HAP-1 (cell line): ENCODE measurements at regions not wholly inside any gene's neighbourhood (a gene's known extent, or its start where the extent isn't known, plus 50 kb on each side); places are given as distances from the start of the nearest gene placed in this dataset.
"Not testable (repeated sequence)": the region's sequence is repeated elsewhere in the genome, so short reads cannot be mapped to it uniquely, and the experiment has no call there.

Source experiments
- DNase-seq, 2 experiments: peaks; one replicate each; pipeline ENCODE4 v3.0.0-alpha.2; 2016 to 2020; ENCODE audit warnings: low spot score in 2 of 2
- H3K27me3 ChIP-seq: fragments of 250-450 bp; sonication (Bioruptor Pico); 2 replicates; pipeline ENCODE4 v1.5.1; 2020; ENCODE audit warnings: low read depth, mild to moderate bottlenecking, moderate library complexity
- H3K36me3 ChIP-seq: fragments of 250-450 bp; sonication (Bioruptor Pico); replicated peaks from 2 replicates; pipeline ENCODE4 v1.5.1; 2020; ENCODE audit warnings: mild to moderate bottlenecking
- H3K4me1 ChIP-seq: fragments of 250-450 bp; sonication (Bioruptor Pico); 2 replicates; pipeline ENCODE4 v1.5.1; 2020; ENCODE audit warnings: mild to moderate bottlenecking
- H3K4me3 ChIP-seq: fragments of 250-450 bp; sonication (Bioruptor Pico); 2 replicates; pipeline ENCODE4 v1.5.1; 2020; ENCODE audit warnings: mild to moderate bottlenecking, moderate library complexity
- H3K9me3 ChIP-seq: fragments of 250-450 bp; sonication (Bioruptor Pico); 2 replicates; pipeline ENCODE4 v1.5.1; 2020; ENCODE audit warnings: mild to moderate bottlenecking, moderate library complexity
- in situ Hi-C: fragments of 300-500 bp; cut with MboI; formaldehyde crosslinking; loops from 3 replicates; pipeline ENCODE4 v1.14.3; 2020; ENCODE audit warnings: low sequenced_read_pairs, inconsistent platforms, mixed read lengths

- in situ Hi-C loops: no loop called here
- no peaks in the 10 kb centered on the region for H3K36me3 ChIP-seq
- H3K9me3 ChIP-seq: no peaks in the 10 kb centered on the region
- no peak overlapping the region for H3K4me3 ChIP-seq
- no peaks in the 10 kb centered on the region for H3K27me3 ChIP-seq
- H3K4me1 ChIP-seq: no peaks in the 10 kb centered on the region
- no peak for DNase-seq
Measured at GRCh38 chr12:84201976-84202375, 710.6 kb downstream of the SLC6A15 start.

GRCh38 chr12:84198294-84198946, 714.2 kb downstream of the SLC6A15 start:
- H3K9me3 ChIP-seq: no peaks in the 10 kb centered on the region
- no peak for DNase-seq
- in situ Hi-C loops: no loop called here
- H3K36me3 ChIP-seq: no peaks in the 10 kb centered on the region
- H3K4me3 ChIP-seq: no peak overlapping the region
- H3K27me3 ChIP-seq: no peaks in the 10 kb centered on the region
- H3K4me1 ChIP-seq: no peaks in the 10 kb centered on the region

DNA sequence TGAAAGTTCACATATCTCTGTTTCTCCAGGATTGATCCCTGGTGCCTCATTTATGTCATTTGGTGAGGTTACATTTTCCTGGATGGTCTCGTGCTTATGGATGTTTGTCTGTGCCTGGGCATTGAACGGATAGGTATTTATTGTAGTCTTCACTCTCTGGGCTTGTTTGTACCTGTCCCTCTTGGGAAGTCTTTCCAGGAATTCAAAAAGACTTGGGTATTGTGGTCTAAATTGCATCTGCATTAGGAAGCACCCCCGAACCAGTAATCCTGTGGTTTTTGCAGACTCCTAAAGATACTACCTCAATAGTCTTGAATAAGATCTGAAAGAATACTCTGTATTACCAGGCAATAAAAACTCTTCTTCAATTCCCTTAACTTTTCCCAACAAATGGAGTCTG, 720.8 kb downstream of the SLC6A15 start:
- Histone ChIP-seq H3K4me3 (no peak overlapping the region), H3K4me1 (no peaks in the 10 kb centered on the region), H3K27me3 (no peaks in the 10 kb centered on the region), H3K9me3 (no peaks in the 10 kb centered on the region), H3K36me3 (no peaks in the 10 kb centered on the region)
- no peak for DNase-seq
- in situ Hi-C loops: no loop called here

- H3K27me3 ChIP-seq: no peaks in the 10 kb centered on the region
- no peaks in the 10 kb centered on the region for H3K36me3 ChIP-seq
- in situ Hi-C loops: no loop called here
- no peak overlapping the region for H3K4me3 ChIP-seq
- no peaks in the 10 kb centered on the region for H3K4me1 ChIP-seq
- no peak for DNase-seq
- no peaks in the 10 kb centered on the region for H3K9me3 ChIP-seq
Measured at GRCh38 chr12:84186433-84186832, 726.2 kb downstream of the SLC6A15 start.

GRCh38 chr12:84183576-84183975, 729.0 kb downstream of the SLC6A15 start:
- no peak for DNase-seq
- H3K4me1 ChIP-seq: no peaks in the 10 kb centered on the region
- no peaks in the 10 kb centered on the region for H3K27me3 ChIP-seq
- H3K4me3 ChIP-seq: no peak overlapping the region
- in situ Hi-C loops: no loop called here
- H3K36me3 ChIP-seq: no peaks in the 10 kb centered on the region
- no peaks in the 10 kb centered on the region for H3K9me3 ChIP-seq

DNA sequence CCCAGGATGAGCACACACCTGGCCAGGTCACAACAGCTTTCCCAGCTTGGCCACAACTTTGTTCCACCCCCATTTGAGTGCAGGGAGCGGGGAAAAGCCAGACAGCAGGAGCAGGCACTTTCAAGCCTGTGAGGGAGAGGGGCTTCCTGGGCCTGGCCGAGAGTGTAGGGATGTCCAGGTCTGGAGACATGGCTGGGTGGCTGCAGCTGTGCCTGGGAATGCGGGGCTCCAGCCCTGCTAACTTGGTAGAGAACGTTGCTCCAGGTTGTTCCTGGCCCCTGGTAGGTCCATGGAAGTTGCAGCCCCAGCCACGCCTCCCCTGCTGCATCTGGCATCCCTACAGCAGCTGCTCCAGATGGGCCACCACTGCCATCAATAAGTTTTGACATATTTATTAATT, 738.5 kb downstream of the SLC6A15 start:
- no peaks in the 10 kb centered on the region for H3K27me3 ChIP-seq
- no peaks in the 10 kb centered on the region for H3K4me1 ChIP-seq
- in situ Hi-C loops: no loop called here
- DNase-seq: no peak
- H3K36me3 ChIP-seq: no peaks in the 10 kb centered on the region
- H3K9me3 ChIP-seq: no peaks in the 10 kb centered on the region
- no peak overlapping the region for H3K4me3 ChIP-seq

DNA sequence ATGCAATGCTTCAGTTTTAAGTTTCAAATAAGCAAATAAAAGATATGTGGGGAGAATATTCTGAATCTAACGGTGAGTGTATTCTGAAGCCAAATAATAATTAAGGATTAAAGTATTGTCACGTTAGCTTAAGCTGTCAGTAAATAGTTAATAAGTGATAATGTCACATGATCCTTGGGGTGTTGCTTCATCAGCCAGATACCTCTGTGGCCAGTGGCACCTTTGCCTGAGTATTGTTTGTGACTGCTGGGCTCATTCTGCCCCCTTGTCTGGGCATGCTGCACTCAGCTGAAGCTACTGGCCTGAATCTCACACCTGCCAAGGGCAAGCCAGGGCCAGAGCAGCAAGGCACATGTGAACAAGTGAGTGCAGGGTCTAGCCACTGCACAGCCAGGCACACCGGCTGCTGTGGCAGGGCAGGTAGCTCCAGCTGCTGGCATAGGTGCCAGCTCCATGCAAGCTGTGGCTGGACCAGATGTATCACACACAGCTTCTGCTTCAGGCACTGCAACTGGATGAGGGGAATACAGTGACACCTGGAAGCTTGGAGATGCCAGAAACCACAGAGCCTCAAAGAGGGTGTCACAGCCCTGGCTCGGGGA, 739.7 kb downstream of the SLC6A15 start:
- Histone ChIP-seq H3K9me3 (no peaks in the 10 kb centered on the region), H3K4me3 (no peak overlapping the region), H3K36me3 (no peaks in the 10 kb centered on the region), H3K4me1 (no peaks in the 10 kb centered on the region), H3K27me3 (no peaks in the 10 kb centered on the region)
- DNase-seq: no peak
- in situ Hi-C loops: no loop called here

- Histone ChIP-seq H3K27me3 (no peaks in the 10 kb centered on the region), H3K4me1 (no peaks in the 10 kb centered on the region), H3K9me3 (no peaks in the 10 kb centered on the region), H3K4me3 (no peak overlapping the region), H3K36me3 (no peaks in the 10 kb centered on the region)
- no peak for DNase-seq
- in situ Hi-C loops: no loop called here
Measured at GRCh38 chr12:84166812-84167211, 745.8 kb downstream of the SLC6A15 start.

DNA sequence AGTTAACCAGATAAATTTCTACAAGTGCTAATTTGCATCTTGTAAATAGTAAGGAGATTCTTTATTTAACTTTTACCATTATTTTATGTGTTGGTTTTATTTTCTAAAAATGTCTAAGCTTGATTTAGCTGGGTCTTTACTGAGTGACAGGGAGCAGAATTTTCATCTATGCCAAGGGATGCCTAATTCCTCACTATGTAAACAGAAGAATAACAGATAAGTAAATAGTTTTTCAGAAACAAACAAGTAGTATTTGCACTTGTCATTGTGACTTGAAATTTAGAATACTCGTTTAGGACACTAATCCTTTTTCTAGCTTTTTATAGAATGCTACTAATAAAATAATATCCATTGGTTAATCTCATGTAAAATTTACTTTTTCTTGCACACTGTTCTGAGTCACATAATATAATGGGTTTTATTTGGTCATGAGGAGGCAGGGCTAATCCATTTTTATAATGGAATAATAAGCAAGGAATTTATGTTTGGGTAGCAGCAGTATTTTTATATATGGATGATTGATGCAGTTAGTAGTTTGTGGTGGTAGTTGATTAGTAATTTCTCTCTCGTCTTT, 746.5 kb downstream of the SLC6A15 start:
- no peaks in the 10 kb centered on the region for H3K36me3 ChIP-seq
- H3K27me3 ChIP-seq: no peaks in the 10 kb centered on the region
- DNase-seq: no peak

DNA sequence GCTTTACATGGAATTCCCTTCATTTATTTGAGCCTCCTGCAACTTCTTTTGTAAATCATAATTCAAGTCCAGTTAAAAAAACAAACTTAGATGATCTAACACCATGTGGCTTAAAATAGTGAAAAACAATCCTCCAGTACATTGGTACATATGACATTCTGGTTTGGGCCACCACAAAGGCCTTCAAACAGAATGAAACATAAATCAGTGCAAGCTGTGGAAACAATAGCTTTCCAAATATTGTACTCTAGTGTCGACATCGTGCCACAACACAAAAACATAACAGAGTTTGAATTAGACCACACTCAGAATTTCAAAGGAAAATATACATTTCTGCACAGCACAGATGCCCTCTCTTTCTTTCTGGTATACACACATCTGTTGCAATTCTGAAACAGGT, 751.3 kb downstream of the SLC6A15 start:
- no peaks in the 10 kb centered on the region for H3K36me3 ChIP-seq
- H3K4me1 ChIP-seq: no peaks in the 10 kb centered on the region
- H3K27me3 ChIP-seq: no peaks in the 10 kb centered on the region
- H3K4me3 ChIP-seq: no peak overlapping the region
- DNase-seq: no peak
- in situ Hi-C loops: no loop called here
- no peaks in the 10 kb centered on the region for H3K9me3 ChIP-seq

More for the DNA sequence above, 746.5 kb downstream of the SLC6A15 start:
- Histone ChIP-seq H3K4me3 (no peak overlapping the region), H3K9me3 (no peaks in the 10 kb centered on the region), H3K4me1 (no peaks in the 10 kb centered on the region)
- in situ Hi-C loops: no loop called here

DNA sequence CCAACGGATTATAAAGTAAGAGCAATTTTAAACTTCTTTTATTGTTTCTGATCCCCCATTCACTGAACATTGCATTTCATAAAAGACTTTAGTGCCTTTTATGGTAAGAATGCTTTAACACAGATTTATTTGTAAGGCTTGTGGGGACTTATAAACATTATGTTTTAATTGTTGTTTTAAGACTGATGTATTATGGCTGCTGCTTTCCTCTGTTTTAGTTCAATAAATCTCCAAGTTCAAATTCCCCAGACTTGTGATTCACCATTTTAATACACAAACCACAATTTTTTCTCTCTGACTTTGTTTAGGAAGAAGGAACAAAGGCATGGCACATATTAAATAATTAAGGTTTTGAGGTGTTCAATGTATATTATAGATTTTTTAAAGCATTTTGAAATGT, 753.3 kb downstream of the SLC6A15 start:
- peak in 1 of 2 experiments; percentile 3 for DNase-seq
- Histone ChIP-seq H3K9me3 (no peaks in the 10 kb centered on the region), H3K27me3 (no peaks in the 10 kb centered on the region), H3K4me3 (no peak overlapping the region), H3K36me3 (no peaks in the 10 kb centered on the region), H3K4me1 (no peaks in the 10 kb centered on the region)
- in situ Hi-C loops: no loop called here

DNA sequence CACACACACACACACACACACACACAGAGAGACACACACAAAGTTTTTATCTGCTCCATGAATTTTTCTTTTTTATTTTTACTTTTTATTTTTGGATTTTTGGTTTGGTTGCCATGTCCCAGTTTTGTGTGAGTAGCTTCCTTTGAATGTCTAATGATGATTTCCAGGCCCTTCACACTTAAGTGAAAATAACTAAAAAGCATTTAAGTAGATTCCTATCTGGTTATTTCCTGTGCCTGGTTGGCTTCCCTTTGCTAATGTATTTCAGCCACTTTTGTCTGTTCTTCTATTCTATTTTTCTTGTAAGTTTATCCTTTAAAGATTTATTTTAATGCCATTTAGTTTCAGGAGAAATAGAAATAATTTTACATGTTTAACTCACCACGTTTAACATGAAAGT, 755.4 kb downstream of the SLC6A15 start:
- DNase-seq: no peak
- H3K9me3 ChIP-seq: no peaks in the 10 kb centered on the region
- in situ Hi-C loops: no loop called here
- H3K4me3 ChIP-seq: no peak overlapping the region
- H3K27me3 ChIP-seq: no peaks in the 10 kb centered on the region
- H3K36me3 ChIP-seq: no peaks in the 10 kb centered on the region
- H3K4me1 ChIP-seq: no peaks in the 10 kb centered on the region

DNA sequence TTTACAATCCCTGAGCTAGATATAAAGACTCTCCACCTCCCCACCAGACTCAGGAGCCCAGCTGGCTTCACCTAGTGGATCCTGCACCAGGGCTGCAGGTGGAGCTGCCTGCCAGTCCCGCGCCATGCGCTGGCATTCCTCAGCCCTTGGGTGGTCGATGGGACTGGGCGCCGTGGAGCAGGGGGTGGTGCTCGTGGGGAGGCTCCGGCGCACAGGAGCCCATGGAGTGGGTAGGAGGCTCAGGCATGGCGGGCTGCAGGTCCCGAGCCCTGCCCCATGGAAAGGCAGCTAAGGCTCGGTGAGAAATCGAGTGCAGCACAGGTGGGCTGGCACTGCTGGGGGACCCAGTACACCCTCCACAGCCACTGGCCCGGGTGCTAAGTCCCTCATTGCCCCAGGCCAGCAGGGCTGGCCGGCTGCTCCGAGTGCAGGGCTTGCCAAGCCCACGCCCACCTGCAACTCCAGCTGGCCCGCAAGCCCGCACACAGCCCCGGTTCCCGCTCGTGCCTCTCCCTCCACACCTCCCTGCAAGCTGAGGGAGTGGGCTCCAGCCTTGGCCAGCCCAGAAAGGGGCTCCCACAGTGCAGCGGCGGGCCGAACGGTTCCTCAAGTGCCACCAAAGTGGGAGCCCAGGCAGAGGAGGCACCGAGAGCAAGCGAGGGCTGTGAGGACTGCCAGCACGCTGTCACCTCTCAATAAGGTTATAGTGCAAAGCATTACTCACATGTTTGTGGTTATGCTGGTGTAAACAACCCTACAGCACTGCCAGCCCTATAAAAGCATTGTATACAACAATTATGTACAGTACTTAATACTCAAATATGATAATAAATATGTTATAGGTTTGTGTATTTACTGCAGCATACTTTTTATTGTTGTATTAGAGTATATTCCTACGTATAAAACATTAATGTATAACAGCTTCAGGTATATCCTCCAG, 757.3 kb downstream of the SLC6A15 start:
- H3K4me1 ChIP-seq, H3K9me3 ChIP-seq, H3K4me3 ChIP-seq, DNase-seq, in situ Hi-C loops, H3K27me3 ChIP-seq, H3K36me3 ChIP-seq: not testable (repeated sequence)
